ENCODE measurements at regions not wholly inside any gene's neighbourhood (a gene's known extent, or its start where the extent isn't known, plus 50 kb on each side); places are given as distances from the start of the nearest gene placed in this dataset.

DNA sequence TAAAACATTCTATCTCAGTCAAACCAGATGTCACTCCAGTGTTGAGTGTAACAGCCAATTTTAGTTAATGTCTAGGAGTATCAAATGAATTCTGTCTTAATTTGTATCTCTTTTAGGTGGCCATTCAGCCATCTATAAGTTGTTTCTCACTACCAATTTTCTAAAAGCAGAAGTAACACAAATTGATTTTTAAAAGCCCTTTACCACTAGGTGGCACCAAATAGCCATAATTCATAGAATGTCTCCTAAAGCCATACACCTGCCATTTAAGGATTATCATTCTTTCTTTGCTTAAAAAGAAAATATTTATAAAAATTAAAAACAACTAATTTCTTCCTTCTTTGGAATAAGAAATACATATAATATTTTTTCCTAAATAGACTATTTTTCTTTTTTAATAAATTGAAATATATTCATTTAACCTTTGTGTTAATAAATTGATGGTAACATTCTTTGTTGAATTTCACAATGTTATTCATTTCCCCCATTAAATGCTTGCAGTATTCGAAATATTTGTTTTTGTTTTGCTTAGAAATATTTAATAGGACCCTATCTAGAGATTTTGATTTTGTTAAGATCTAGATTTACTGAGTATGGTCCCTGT lies 107.8 kb upstream of the PPP1R3A start:
- Mint-ChIP-seq H3K4me1 (ENCODE audit: insufficient read depth, unreplicated experiment) (no peaks in the 10 kb centered on the region), H3K27me3 (ENCODE audit: insufficient read depth, unreplicated experiment) (peaks cover 78% of the 10 kb centered on the region), H3K36me3 (ENCODE audit: insufficient read depth, unreplicated experiment) (no peaks in the 10 kb centered on the region), H3K4me3 (ENCODE audit: unreplicated experiment) (no peak overlapping the region), H3K27ac (ENCODE audit: low read depth, unreplicated experiment) (no peak overlapping the region), H3K9me3 (ENCODE audit: unreplicated experiment) (no peaks in the 10 kb centered on the region)
- peak; percentile 77 for DNase-seq (ENCODE audit: unreplicated experiment)
- no TSS peak for BruUV-seq (replicated peaks)
- POLR2A ChIA-PET, result no interaction called here
- intact Hi-C loops (cut with micrococcal nuclease), result loop anchor here (2.0 kb wide), 1 partner anchor 378 kb away; no protein-coding TSS in a partner anchor
- peak; percentile 38 for TF ChIP-seq CTCF (IDR thresholded peaks at IDR 0.05; ENCODE audit: unreplicated experiment)
- CTCF ChIA-PET, result interaction anchor here (0.8 to 1.4 kb wide), 11 partner anchors 11 to 1825 kb away, joined by 3 to 6 read pairs (median 3); no protein-coding TSS in a partner anchor

DNA sequence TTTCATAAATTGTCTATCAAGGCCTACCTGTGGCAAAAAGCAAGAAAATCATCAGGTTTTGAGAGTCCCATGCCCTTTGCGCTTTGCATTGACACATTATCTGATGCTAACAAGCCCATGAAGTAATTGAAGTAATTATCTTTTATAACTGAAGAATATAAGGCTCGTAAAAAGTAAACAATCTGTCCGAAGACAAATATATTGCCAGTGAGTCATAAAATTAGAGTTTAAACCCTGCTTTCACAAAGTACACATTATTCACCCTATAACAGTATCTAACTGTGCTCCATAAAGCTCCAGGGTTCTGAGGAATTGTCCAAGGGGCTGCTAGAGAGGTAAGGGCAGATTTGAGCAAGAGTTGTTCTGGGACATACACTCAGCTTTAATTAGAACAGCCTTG lies 102.3 kb upstream of the PPP1R3A start:
- intact Hi-C loops (cut with micrococcal nuclease), result no loop called here
- H3K27ac Mint-ChIP-seq (ENCODE audit: low read depth, unreplicated experiment), result no peak overlapping the region
- no peak for DNase-seq (ENCODE audit: unreplicated experiment)
- H3K4me3 Mint-ChIP-seq (ENCODE audit: unreplicated experiment), result no peak overlapping the region
- H3K27me3 Mint-ChIP-seq (ENCODE audit: insufficient read depth, unreplicated experiment), result peaks cover 93% of the 10 kb centered on the region
- no peaks in the 10 kb centered on the region for H3K36me3 Mint-ChIP-seq (ENCODE audit: insufficient read depth, unreplicated experiment)
- no peaks in the 10 kb centered on the region for H3K9me3 Mint-ChIP-seq (ENCODE audit: unreplicated experiment)
- no peak for TF ChIP-seq CTCF (IDR thresholded peaks at IDR 0.05; ENCODE audit: unreplicated experiment)
- no TSS peak for BruUV-seq (replicated peaks)
- POLR2A ChIA-PET, result no interaction called here
- no peaks in the 10 kb centered on the region for H3K4me1 Mint-ChIP-seq (ENCODE audit: insufficient read depth, unreplicated experiment)
- CTCF ChIA-PET, result no interaction called here

- no peak for DNase-seq (ENCODE audit: unreplicated experiment)
- no peak overlapping the region for H3K27ac Mint-ChIP-seq (ENCODE audit: low read depth, unreplicated experiment)
- POLR2A ChIA-PET, result no interaction called here
- H3K36me3 Mint-ChIP-seq (ENCODE audit: insufficient read depth, unreplicated experiment), result no peaks in the 10 kb centered on the region
- H3K4me1 Mint-ChIP-seq (ENCODE audit: insufficient read depth, unreplicated experiment), result no peaks in the 10 kb centered on the region
- intact Hi-C loops (cut with micrococcal nuclease), result no loop called here
- no peaks in the 10 kb centered on the region for H3K9me3 Mint-ChIP-seq (ENCODE audit: unreplicated experiment)
- TF ChIP-seq CTCF (IDR thresholded peaks at IDR 0.05; ENCODE audit: unreplicated experiment), result no peak
- H3K4me3 Mint-ChIP-seq (ENCODE audit: unreplicated experiment), result no peak overlapping the region
- no TSS peak for BruUV-seq (replicated peaks)
- CTCF ChIA-PET, result no interaction called here
- H3K27me3 Mint-ChIP-seq (ENCODE audit: insufficient read depth, unreplicated experiment), result peaks cover 77% of the 10 kb centered on the region
Measured at GRCh38 chr7:114008696-114009095, 89.9 kb upstream of the PPP1R3A start.

DNA sequence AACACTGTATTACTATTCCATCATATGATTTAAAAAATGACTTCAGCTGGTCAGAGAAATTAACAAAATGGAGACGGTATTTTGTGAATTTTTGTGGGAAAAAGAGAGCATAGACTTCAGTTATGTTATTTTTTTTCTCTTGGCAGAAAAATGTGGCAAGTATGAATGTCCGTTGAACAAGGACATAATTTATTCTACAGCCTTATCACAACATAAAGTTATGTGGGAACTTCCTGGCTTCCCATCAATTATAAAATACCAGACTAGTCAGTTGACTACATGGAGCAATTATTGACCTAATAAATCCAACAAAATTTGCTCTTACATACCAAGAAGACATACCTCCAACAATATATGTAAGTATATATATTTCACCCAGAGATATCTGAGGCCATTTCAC lies 88.6 kb upstream of the PPP1R3A start:
- H3K27me3 Mint-ChIP-seq (ENCODE audit: insufficient read depth, unreplicated experiment), result peaks cover 77% of the 10 kb centered on the region
- intact Hi-C loops (cut with micrococcal nuclease), result no loop called here
- no peaks in the 10 kb centered on the region for H3K9me3 Mint-ChIP-seq (ENCODE audit: unreplicated experiment)
- DNase-seq (ENCODE audit: unreplicated experiment), result no peak
- H3K4me3 Mint-ChIP-seq (ENCODE audit: unreplicated experiment), result no peak overlapping the region
- no peaks in the 10 kb centered on the region for H3K36me3 Mint-ChIP-seq (ENCODE audit: insufficient read depth, unreplicated experiment)
- no peak for TF ChIP-seq CTCF (IDR thresholded peaks at IDR 0.05; ENCODE audit: unreplicated experiment)
- ChIA-PET POLR2A (no interaction called here), CTCF (no interaction called here)
- H3K4me1 Mint-ChIP-seq (ENCODE audit: insufficient read depth, unreplicated experiment), result no peaks in the 10 kb centered on the region
- no TSS peak for BruUV-seq (replicated peaks)
- no peak overlapping the region for H3K27ac Mint-ChIP-seq (ENCODE audit: low read depth, unreplicated experiment)
